Ovary (tissue), 7 donors: ENCODE measurements at regions not wholly inside any gene's neighbourhood (a gene's known extent, or its start where the extent isn't known, plus 50 kb on each side); places are given as distances from the start of the nearest gene placed in this dataset.

Experiments
- DNase-seq, 5 donors: peaks; one replicate each; pipeline ENCODE4 v3.0.0-alpha.2; 2019 to 2020
- H3K27ac ChIP-seq, 2 donors: fragments of 200-600 bp; one replicate each; pipeline versions ENCODE4 v1.5.1 to v1.8.0; 2019 to 2022
- H3K27me3 ChIP-seq: fragments of 200-600 bp; one replicate; pipeline ENCODE4 v1.8.0; 2022
- H3K36me3 ChIP-seq: fragments of 200-600 bp; sonication (generic); one replicate; pipeline ENCODE4 v1.5.1; 2019
- H3K4me1 ChIP-seq: one replicate; pipeline ENCODE4 v1.8.1; 2013; ENCODE audit warnings: mild to moderate bottlenecking, moderate library complexity; ENCODE audit not compliant: insufficient read depth
- H3K4me3 ChIP-seq: fragments of 200-600 bp; sonication (generic); one replicate; pipeline ENCODE4 v1.5.1; 2017
- H3K9me3 ChIP-seq, 2 donors: fragments of 200-600 bp in 1 of 2; sonication (generic) in 1 of 2; one replicate each; pipeline versions ENCODE4 v1.5.1 to v1.8.1; 2013 to 2019; ENCODE audit warnings: mild to moderate bottlenecking in 1 of 2, moderate library complexity in 1 of 2
- CTCF ChIP-seq, 3 donors: fragments of 450-650 bp in 2 of 3; fragments of 200-600 bp in 1 of 3; IDR thresholded peaks; one replicate each; pipeline versions ENCODE4 v1.5.1 to v1.8.0; 2016 to 2022; ENCODE audit warnings: antibody characterized with exemption in 3 of 3, mild to moderate bottlenecking in 1 of 3
- EP300 ChIP-seq: sonication (generic); formaldehyde crosslinking; IDR thresholded peaks from one replicate; pipeline ENCODE4 v1.6.1; 2017; ENCODE audit warnings: antibody characterized with exemption
- POLR2A ChIP-seq: fragments of 450-650 bp; IDR thresholded peaks from one replicate; pipeline ENCODE4 v1.6.1; 2017; ENCODE audit warnings: antibody characterized with exemption, mild to moderate bottlenecking, moderate library complexity
- WGBS, 3 donors: extraction: QIAGEN DNeasy Blood & Tissue Kit in 1 of 3; methylation state at CpG; one replicate each; pipeline versions ENCODE4 v1.1.5 to v1.1.7; 2013 to 2017; 5-methylcytosine and 5-hydroxymethylcytosine counted together
- intact Hi-C, 4 donors: fragments of 100-400 bp; cut with DNase I; formaldehyde crosslinking; loops; one replicate each; pipeline versions ENCODE4 v1.11.0 to v1.15.1; 2022 to 2023
- donor health status: DM: no; HTN: no; CAD: no; lungs with moderate emphysema.
- donor health status: DM: no; HTN: no; CAD: no.
- donor health status: Bipolar disorder and iron deficiency.
- donor health status: DM: no; HTN: no; CAD: no.
- donor health status: DM: yes; HTN: yes; CAD: no.

GRCh38 chr6:145087034-145087433 is 648.3 kb downstream of the EPM2A start:
- H3K27me3 ChIP-seq = no peaks in the 10 kb centered on the region
- DNase-seq = no peak
- H3K9me3 ChIP-seq = no peaks in the 10 kb centered on the region
- WGBS, 3 donors = 83 to 86% (median 86%) methylated on average over 3 of the region's 3 CpGs
- no peak overlapping the region for H3K4me3 ChIP-seq
- intact Hi-C loops = no loop called here
- TF ChIP-seq EP300 (no peak), POLR2A (no peak), CTCF (IDR thresholded peaks at IDR 0.05) (no peak)
- no peak overlapping the region for H3K27ac ChIP-seq
- no peaks in the 10 kb centered on the region for H3K36me3 ChIP-seq
- no peaks in the 10 kb centered on the region for H3K4me1 ChIP-seq

GRCh38 chr6:145090801-145091585 is 644.3 kb downstream of the EPM2A start:
- H3K4me1 ChIP-seq = no peaks in the 10 kb centered on the region
- no peak overlapping the region for H3K4me3 ChIP-seq
- TF ChIP-seq CTCF (IDR thresholded peaks at IDR 0.05) (no peak), EP300 (no peak), POLR2A (no peak)
- no peaks in the 10 kb centered on the region for H3K36me3 ChIP-seq
- DNase-seq = no peak
- intact Hi-C loops = no loop called here
- H3K27ac ChIP-seq = no peak overlapping the region
- WGBS, 3 donors = 80 to 81% (median 81%) methylated on average over 4 of the region's 4 CpGs
- no peaks in the 10 kb centered on the region for H3K27me3 ChIP-seq
- no peaks in the 10 kb centered on the region for H3K9me3 ChIP-seq

GRCh38 chr6:145091586-145092142 is 643.7 kb downstream of the EPM2A start:
- Histone ChIP-seq H3K4me1 (no peaks in the 10 kb centered on the region), H3K27ac (no peak overlapping the region), H3K36me3 (no peaks in the 10 kb centered on the region), H3K27me3 (no peaks in the 10 kb centered on the region), H3K4me3 (no peak overlapping the region), H3K9me3 (no peaks in the 10 kb centered on the region)
- intact Hi-C loops = no loop called here
- TF ChIP-seq POLR2A (no peak), CTCF (IDR thresholded peaks at IDR 0.05) (no peak), EP300 (no peak)
- no peak for DNase-seq
- 32 to 44% (median 41%) methylated on average over 2 of the region's 2 CpGs for WGBS, 3 donors

GRCh38 chr6:145092554-145092953 is 642.8 kb downstream of the EPM2A start:
- Histone ChIP-seq H3K27me3 (no peaks in the 10 kb centered on the region), H3K9me3 (no peaks in the 10 kb centered on the region), H3K27ac (no peak overlapping the region), H3K4me1 (no peaks in the 10 kb centered on the region), H3K36me3 (no peaks in the 10 kb centered on the region), H3K4me3 (no peak overlapping the region)
- TF ChIP-seq POLR2A (no peak), CTCF (IDR thresholded peaks at IDR 0.05) (no peak), EP300 (no peak)
- WGBS, 3 donors = 52 to 63% (median 53%) methylated on average over 4 of the region's 4 CpGs
- intact Hi-C loops = no loop called here
- DNase-seq = no peak
